ENCODE measurements at regions not wholly inside any gene's neighbourhood (a gene's known extent, or its start where the extent isn't known, plus 50 kb on each side); places are given as distances from the start of the nearest gene placed in this dataset.

DNA sequence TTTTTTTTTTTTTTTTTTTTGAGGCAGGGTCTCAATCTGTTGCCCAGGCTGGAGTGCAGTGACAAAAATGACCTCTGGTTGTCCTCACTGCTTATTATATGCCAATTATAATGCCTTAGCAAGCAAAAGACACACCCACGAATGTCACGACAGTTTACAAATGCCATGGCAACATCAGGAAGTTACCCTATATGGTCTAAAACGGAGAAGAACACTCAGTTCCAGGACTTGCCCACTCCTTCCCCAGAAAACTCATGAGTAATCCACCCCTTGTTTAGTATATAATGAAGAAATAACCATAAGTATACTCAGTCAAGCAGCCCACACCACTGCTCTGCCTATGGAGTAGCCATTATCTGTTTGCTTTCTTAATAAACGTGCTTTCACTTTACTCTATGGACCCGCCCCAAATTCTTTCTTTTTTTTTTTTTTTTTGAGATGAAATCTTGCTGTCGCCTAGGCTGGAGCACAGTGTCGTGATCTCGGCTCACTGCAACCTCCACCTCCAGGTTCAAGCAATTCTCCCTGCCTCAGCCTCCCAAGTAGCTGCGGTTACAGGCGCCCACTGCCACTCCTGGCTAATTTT lies 106.2 kb downstream of the SMIM20 start:
- DNase-seq (ENCODE audit: low read depth) = peak; percentile 93

DNA sequence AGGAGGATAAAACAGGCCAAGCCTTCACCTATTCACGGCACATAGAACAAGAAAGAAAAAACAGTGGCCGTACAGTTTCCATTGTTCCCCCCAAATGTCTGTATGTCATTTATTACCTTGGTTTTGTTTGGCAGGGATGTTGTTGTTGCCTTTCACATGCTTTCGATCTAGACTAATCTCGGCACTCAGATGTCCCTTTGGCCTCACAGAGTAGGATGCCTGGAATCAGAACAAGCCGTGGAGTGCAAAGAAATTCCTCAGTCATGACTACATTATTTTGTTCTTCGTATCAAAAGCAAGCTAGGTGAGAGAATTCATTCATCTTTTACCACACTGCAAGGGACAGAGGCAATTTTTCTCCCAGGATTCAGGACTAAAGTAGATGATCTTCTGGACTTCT lies 106.9 kb downstream of the SMIM20 start:
- peak; percentile 83 for DNase-seq (ENCODE audit: low read depth)

GRCh38 chr4:26021417-26022345 lies 107.7 kb downstream of the SMIM20 start:
- no peak for DNase-seq (ENCODE audit: low read depth)

GRCh38 chr4:26022346-26023202 lies 108.6 kb downstream of the SMIM20 start:
- DNase-seq (ENCODE audit: low read depth) = no peak

DNA sequence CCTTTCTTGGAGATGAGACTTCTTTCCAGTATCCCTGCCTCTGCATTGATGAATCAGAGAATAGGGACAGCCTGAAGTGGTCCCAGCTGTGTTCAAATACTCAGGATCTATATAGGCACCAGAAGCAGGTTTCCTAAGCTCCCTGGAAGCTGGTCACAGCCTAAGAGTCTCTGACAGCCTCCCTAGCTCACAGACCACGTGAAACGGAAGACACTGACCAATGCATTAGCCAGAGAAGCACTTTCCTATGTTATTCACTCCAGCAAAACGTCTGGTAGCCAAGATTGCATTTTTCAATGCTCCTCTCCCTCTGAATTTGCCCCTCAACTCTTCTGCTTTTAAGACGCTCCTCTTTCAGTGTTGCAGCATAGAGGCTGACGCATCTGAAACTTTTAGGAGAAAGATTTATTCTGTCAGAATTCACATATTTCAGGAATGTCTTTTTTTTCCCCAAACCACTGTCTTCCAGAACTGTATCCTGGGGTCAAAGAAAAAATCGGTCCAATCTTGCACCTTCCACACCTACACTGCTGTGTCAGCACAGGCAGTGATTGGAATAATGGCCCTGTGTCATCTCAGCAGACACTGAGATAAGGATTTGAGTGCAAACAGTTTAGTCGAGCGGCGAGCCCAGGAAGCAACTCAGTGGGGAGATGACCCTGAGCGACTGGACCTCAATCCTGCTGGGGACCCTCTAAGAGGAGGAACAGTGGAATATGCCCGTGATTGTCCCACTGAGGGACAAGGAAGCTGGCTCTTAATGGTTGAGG lies 109.4 kb downstream of the SMIM20 start:
- DNase-seq (ENCODE audit: low read depth) = no peak

GRCh38 chr4:26024079-26024478 lies 110.1 kb downstream of the SMIM20 start:
- no peak for DNase-seq (ENCODE audit: low read depth)

GRCh38 chr4:26028133-26028792 lies 114.2 kb downstream of the SMIM20 start:
- no peak for DNase-seq (ENCODE audit: low read depth)

DNA sequence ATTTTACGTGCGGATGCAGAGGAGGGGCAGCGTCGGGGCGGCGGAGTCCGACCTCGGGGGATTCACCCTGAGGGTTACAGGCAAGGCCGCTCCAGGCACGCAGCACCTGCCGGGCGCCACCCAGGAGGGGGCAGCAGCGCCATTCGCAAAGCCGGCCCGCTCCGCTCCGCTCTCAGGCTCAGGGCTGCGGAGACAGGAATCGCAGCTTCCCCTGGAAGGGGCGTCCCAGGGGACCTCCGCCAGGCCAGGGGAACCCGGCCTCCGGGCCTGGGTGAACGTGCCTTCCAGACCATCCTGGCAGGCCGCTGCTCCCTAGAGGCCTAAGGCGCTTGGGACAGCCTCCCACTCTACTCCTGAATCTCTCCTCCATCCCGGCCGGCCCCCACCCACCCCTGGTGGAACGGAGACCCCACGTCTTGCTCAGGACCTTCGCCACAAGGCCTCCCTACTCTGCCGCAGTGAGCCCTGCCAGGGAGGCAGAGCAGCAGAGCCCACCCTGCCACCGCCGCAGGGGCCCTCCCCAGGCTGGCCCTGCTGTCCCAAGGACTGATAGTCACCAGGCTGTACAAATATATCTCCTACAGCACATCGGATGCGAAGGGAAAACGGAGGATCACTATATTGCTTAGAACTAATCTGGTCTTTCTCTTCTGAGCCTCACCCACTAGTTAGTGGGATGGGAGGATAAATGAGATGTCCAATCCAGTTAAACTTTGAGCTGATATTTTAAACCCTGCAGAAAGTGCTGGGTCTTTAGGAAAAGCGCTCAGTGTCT lies 115.0 kb downstream of the SMIM20 start:
- DNase-seq (ENCODE audit: low read depth) = peak; percentile 51

- no peak for DNase-seq (ENCODE audit: low read depth)
Measured at GRCh38 chr4:26029568-26030131, 115.6 kb downstream of the SMIM20 start.

GRCh38 chr4:26030260-26030667 lies 116.2 kb downstream of the SMIM20 start:
- no peak for DNase-seq (ENCODE audit: low read depth)

GRCh38 chr4:26030780-26031179 lies 116.8 kb downstream of the SMIM20 start:
- DNase-seq (ENCODE audit: low read depth) = no peak

DNA sequence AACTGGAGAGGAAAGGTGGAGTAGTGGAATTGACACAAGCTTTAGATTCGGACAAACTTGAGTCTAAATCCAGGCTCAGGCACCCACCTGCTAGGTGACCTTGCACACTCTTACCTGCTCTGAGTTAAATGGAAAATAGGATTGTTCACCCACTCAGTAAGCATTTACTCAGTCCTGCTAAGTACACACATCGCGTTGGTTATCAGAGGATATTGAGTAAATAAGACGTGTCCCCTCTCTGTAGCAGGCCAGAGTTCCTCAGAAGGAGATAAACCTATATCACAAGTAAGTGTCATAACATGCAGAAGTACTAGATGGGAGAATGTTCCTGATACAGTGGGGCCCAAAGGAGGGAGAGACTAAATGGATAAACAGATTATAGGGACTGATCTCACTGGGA lies 117.7 kb downstream of the SMIM20 start:
- DNase-seq (ENCODE audit: low read depth) = no peak

- DNase-seq (ENCODE audit: low read depth) = peak; percentile 64
Measured at GRCh38 chr4:26032142-26032541, 118.1 kb downstream of the SMIM20 start.

GRCh38 chr4:26032630-26033317 lies 118.8 kb downstream of the SMIM20 start:
- peak; percentile 90 for DNase-seq (ENCODE audit: low read depth)

- no peak for DNase-seq (ENCODE audit: low read depth)
Measured at GRCh38 chr4:26033389-26033788, 119.4 kb downstream of the SMIM20 start.

DNA sequence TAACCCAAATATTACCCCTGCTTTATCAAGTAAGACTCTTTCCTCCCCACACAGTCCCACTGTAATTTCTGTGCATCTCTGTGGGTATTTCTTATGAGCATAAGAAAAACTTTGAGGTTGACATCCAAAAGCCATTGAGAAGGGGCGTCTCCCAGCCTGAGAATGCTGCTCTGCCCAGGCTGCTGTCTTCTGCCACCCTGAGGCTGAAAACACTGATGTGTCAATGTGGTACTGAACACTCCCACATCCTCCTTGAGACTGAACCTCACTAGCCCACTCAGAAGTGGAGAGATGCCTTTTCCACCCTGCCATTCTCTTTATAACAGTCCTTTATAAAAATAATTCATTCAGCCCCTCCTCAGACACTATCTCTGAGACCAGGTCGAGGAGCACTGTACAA lies 120.8 kb downstream of the SMIM20 start:
- DNase-seq (ENCODE audit: low read depth) = no peak

DNA sequence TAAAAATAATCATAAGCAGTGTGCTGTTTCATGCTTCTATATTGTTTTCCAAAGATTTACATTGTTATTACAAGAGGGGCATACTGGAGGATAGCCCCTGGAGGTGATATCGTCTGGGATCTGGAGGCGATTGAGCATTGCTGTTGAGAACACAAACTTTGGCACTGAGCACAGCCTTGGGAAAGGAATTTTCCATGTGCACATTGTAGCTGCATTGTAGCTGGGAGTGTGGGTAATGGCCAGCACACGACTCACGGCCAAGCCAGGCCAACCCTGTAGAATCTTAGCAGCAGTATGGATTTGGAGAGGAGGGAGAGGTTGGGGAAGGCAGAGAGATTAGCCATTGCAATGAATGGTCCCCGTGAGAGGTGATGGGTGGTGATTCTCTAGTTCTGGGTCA lies 121.9 kb downstream of the SMIM20 start:
- DNase-seq (ENCODE audit: low read depth) = no peak

DNA sequence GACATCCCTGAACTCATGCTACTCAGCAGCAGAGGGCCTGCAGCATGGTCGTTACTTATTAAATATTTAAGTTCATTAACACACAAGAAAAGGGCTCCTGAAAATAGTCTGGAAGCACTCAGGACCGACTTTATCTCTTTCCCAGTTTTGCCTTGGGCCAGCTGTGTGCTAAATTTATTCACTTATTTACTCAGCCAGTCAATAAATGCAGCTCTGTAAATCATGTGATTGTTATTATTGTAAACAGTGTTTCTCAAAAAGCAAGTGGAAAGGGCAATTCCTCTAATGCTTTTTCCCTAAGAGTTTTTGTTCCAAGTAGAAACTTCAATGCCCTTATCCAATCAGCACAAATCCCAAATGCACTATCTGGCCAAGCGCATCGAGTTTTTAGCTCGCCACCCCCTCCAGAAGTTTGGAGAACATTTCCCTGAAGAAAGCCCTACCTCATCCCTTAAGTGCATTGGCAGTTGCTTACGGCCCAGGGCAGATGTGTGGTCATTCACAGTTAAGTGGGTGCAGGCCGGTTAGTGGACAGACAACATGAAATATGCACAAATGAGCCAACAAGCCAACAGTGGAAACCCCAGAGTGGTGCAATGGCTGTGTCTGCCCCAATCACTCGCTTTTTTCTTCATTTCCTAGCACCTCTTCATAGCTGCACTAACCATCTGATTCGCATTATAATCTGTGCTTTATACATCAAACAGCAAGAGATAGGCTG lies 125.8 kb downstream of the SMIM20 start:
- DNase-seq (ENCODE audit: low read depth) = no peak

DNA sequence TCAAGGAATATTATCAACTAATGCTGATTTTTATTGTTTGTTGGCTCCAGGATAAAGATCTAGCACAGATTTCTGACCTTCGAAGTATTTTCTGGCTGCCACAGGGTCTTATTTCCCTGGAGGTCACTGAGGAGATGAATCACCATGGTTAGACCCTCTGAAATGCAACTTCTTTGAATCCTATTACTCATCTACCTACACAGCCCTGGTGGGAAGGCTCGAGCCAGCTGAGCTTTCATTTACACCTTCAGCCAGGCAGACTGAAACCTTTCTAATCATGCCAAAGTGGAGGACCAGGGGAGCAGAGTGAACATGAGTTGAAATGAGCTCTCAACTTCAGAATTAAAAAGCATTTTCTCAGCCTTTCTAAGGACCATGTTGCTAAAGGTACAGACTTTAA lies 130.5 kb downstream of the SMIM20 start:
- DNase-seq (ENCODE audit: low read depth) = no peak
